Cardiac septum (tissue), 1 donor: ENCODE measurements at regions not wholly inside any gene's neighbourhood (a gene's known extent, or its start where the extent isn't known, plus 50 kb on each side); places are given as distances from the start of the nearest gene placed in this dataset.
"Not testable (repeated sequence)": the region's sequence is repeated elsewhere in the genome, so short reads cannot be mapped to it uniquely, and the experiment has no call there.

ENCODE experiments used
- DNase-seq: peaks from one replicate; pipeline ENCODE4 v3.0.0-alpha.2; 2020; ENCODE audit warnings: low spot score
- intact Hi-C: fragments of 100-400 bp; cut with DNase I; formaldehyde crosslinking; loops from one replicate; pipeline ENCODE4 v1.14.0; 2022
- donor health status: DM: no; HTN: no; CAD: no.

GRCh38 chr9:26675035-26675434 is 217.6 kb downstream of the CAAP1 start:
- no peak for DNase-seq
- intact Hi-C loops: no loop called here

GRCh38 chr9:26673261-26673660 is 219.3 kb downstream of the CAAP1 start:
- intact Hi-C loops: no loop called here
- no peak for DNase-seq

GRCh38 chr9:26669701-26670670 is 222.6 kb downstream of the CAAP1 start:
- intact Hi-C loops: no loop called here
- no peak for DNase-seq

GRCh38 chr9:26667882-26668281 is 224.7 kb downstream of the CAAP1 start:
- intact Hi-C loops: no loop called here

GRCh38 chr9:26665666-26666065 is 226.9 kb downstream of the CAAP1 start:
- DNase-seq: no peak
- intact Hi-C loops: no loop called here

More at GRCh38 chr9:26667882-26668281, 224.7 kb downstream of the CAAP1 start:
- no peak for DNase-seq

- intact Hi-C loops: not testable (repeated sequence)
Measured at GRCh38 chr9:26664087-26664773, 228.4 kb downstream of the CAAP1 start.

GRCh38 chr9:26662476-26662875 is 230.1 kb downstream of the CAAP1 start:
- intact Hi-C loops: no loop called here
- DNase-seq: no peak

More at GRCh38 chr9:26664087-26664773, 228.4 kb downstream of the CAAP1 start:
- not testable (repeated sequence) for DNase-seq

GRCh38 chr9:26658476-26658875 is 234.1 kb downstream of the CAAP1 start:
- DNase-seq: no peak
- intact Hi-C loops: no loop called here

- intact Hi-C loops: no loop called here
- DNase-seq: no peak
Measured at GRCh38 chr9:26657958-26658357, 234.6 kb downstream of the CAAP1 start.

GRCh38 chr9:26656003-26656870 is 236.4 kb downstream of the CAAP1 start:
- intact Hi-C loops: no loop called here
- no peak for DNase-seq

- no peak for DNase-seq
- intact Hi-C loops: no loop called here
Measured at GRCh38 chr9:26655166-26655565, 237.4 kb downstream of the CAAP1 start.

GRCh38 chr9:26650325-26650724 is 242.3 kb downstream of the CAAP1 start:
- intact Hi-C loops: no loop called here
- DNase-seq: no peak

GRCh38 chr9:26643826-26644225 is 248.8 kb downstream of the CAAP1 start:
- intact Hi-C loops: no loop called here
- DNase-seq: no peak

GRCh38 chr9:26639761-26640160 is 252.8 kb downstream of the CAAP1 start:
- no peak for DNase-seq
- intact Hi-C loops: no loop called here

- no peak for DNase-seq
- intact Hi-C loops: no loop called here
Measured at GRCh38 chr9:26637101-26637500, 255.5 kb downstream of the CAAP1 start.

GRCh38 chr9:26613851-26614350 is 278.7 kb downstream of the CAAP1 start:
- DNase-seq, intact Hi-C loops: not testable (repeated sequence)

GRCh38 chr9:26612211-26612610 is 280.4 kb downstream of the CAAP1 start:
- DNase-seq: no peak
- intact Hi-C loops: no loop called here

GRCh38 chr9:26606756-26607155 is 285.8 kb downstream of the CAAP1 start:
- intact Hi-C loops: no loop called here
- no peak for DNase-seq

- intact Hi-C loops: no loop called here
- DNase-seq: no peak
Measured at GRCh38 chr9:26605367-26605766, 287.2 kb downstream of the CAAP1 start.
